LoVo (cell line): ENCODE measurements at regions not wholly inside any gene's neighbourhood (a gene's known extent, or its start where the extent isn't known, plus 50 kb on each side); places are given as distances from the start of the nearest gene placed in this dataset.
A peak's percentile ranks its signal among the peaks of the same experiment; 100 is the strongest.
"Not testable (repeated sequence)": the region's sequence is repeated elsewhere in the genome, so short reads cannot be mapped to it uniquely, and the experiment has no call there.

Experiments
- DNase-seq: peaks from one replicate; pipeline ENCODE4 v3.0.0-alpha.2; 2016; ENCODE audit warnings: low spot score

- not testable (repeated sequence) for DNase-seq
These were observed 134.1 kb upstream of the TEKT4 start for GRCh38 chr2:94737145-94737544.

- not testable (repeated sequence) for DNase-seq
These were observed 133.4 kb upstream of the TEKT4 start for GRCh38 chr2:94737736-94738342.

GRCh38 chr2:94753466-94753998 lies 117.7 kb upstream of the TEKT4 start:
- DNase-seq, result no peak

GRCh38 chr2:94758546-94758945 lies 112.7 kb upstream of the TEKT4 start:
- no peak for DNase-seq

- peak; percentile 8 for DNase-seq
These were observed 112.0 kb upstream of the TEKT4 start for GRCh38 chr2:94759211-94759610.

DNA sequence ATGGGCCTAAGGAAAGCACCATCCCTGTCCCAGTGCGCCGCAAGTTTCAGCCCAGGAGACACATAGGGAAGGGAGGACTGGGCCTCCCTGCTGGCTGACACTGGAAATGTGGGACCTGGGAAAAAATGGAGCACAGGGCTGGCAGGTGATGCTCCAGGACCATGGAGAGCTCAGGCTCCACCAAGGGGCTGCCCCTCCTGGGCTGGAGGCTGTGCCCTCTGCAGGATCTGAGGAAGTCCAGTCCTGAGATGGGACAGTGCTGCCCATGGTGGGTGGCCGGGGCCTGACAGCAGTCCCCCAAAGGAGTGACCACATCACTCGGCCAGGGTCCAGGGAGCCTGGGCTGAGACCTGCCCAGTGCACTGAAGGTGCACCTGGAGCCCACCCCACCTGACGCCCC lies 108.6 kb upstream of the TEKT4 start:
- no peak for DNase-seq

GRCh38 chr2:94763318-94763717 lies 107.9 kb upstream of the TEKT4 start:
- no peak for DNase-seq

DNA sequence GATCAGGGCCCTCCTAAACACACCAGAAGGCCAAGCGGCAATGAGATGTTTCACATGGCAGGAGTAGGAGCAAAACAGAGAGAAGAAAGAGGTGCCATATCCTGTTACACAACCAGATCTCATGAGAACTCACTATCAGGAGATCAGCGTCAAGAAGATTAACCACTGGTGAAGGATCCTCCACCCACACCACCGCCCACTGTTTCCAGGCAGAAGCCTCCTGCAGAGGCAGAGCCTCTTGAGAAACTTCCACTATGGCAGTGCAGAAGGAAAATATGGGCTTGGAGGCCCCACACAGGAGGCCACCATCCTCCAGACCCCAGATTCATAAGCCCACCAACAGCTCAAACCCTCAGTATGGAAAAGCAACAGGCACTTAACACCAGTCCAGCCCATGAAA lies 106.9 kb upstream of the TEKT4 start:
- not testable (repeated sequence) for DNase-seq

DNA sequence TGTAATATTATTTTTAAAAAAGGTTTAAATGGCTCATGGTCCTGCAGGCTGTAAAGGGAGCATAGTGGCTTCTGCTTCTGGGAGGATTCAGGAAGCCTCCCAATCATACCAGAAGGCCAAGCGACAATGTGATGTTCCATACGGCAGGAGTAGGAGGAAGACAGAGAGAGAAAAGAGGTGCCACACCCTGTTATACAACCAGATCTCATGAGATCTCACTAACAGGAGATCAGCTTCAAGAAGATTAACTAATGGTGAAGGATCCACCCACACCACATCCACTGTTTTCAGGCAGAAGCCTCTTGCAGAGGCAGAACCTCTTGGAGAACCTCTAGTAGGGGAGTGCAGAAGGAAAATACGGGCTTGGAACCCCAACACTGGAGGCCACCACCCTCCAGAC lies 103.9 kb upstream of the TEKT4 start:
- no peak for DNase-seq

- DNase-seq, result no peak
These were observed 101.5 kb upstream of the TEKT4 start for GRCh38 chr2:94769733-94770132.

DNA sequence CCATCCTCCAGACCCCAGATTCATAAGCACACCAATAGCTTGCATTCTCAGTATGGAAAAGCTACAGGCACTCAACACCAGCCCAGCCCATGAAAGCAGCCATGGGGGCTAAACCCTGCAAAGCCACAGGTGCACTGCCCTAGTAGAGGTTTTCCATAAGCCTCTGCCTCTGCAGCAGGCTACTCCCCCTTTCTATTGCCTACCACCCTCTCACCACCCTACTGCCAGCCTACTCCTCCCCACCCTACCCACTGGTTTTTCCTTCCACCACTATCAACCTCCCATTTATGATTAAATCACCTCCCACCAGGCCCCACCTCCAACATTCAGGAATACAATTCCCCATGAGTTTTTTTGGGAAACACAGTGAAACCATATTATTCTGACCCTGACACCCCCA lies 96.4 kb upstream of the TEKT4 start:
- DNase-seq, result no peak

- DNase-seq, result no peak
These were observed 95.2 kb upstream of the TEKT4 start for GRCh38 chr2:94776036-94776435.

GRCh38 chr2:94785105-94785504 lies 86.1 kb upstream of the TEKT4 start:
- not testable (repeated sequence) for DNase-seq

GRCh38 chr2:94786424-94786823 lies 84.8 kb upstream of the TEKT4 start:
- not testable (repeated sequence) for DNase-seq

GRCh38 chr2:94790169-94790568 lies 81.1 kb upstream of the TEKT4 start:
- DNase-seq, result not testable (repeated sequence)

DNA sequence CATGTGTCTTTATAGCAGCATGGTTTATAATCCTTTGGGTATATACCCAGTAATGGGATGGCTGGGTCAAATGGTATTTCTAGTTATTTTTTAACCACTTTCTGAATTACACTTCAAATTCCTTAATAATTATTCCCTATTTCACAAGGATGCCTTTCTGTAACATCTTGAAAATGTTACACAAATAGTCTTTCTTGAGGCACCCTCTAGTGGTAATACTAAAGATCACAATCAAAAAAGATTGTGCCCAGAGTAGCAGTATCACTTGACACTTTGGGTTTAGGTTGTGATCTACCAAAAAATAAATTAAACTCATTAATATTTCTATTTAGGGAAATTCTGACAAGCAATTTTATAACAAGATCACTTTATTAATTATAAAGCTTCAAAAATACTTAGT lies 74.0 kb upstream of the TEKT4 start:
- DNase-seq, result peak; percentile 7
